SK-N-SH treated with all-trans-retinoic acid at 6 μM for 48 hours (cell line): ENCODE measurements at regions not wholly inside any gene's neighbourhood (a gene's known extent, or its start where the extent isn't known, plus 50 kb on each side); places are given as distances from the start of the nearest gene placed in this dataset.

Experiments used
- ATAC-seq: fragments of 200-7000 bp; cut with Tn5 transposase; 3 replicates; pipeline ENCODE4 v1.9.1; 2020; ENCODE audit warnings: mild to moderate bottlenecking, moderate library complexity
- ARNTL ChIP-seq: fragments of 450-650 bp; formaldehyde crosslinking; IDR thresholded peaks from 2 replicates; pipeline ENCODE4 v1.5.0; 2020; ENCODE audit warnings: low read depth, mild to moderate bottlenecking, moderate library complexity, borderline replicate concordance
- BACH2 ChIP-seq: fragments of 250-450 bp; sonication (Bioruptor Pico); IDR thresholded peaks from 2 replicates; pipeline ENCODE4 v1.9.0; 2021; ENCODE audit warnings: mild to moderate bottlenecking, borderline replicate concordance
- CREB5 ChIP-seq: fragments of 250-450 bp; sonication (Bioruptor Pico); IDR thresholded peaks from 2 replicates; pipeline ENCODE4 v1.5.1; 2020; ENCODE audit warnings: low read depth, mild to moderate bottlenecking, moderate library complexity
- CSDC2 ChIP-seq: fragments of 250-450 bp; sonication (Bioruptor Pico); IDR thresholded peaks from 2 replicates; pipeline ENCODE4 v1.5.0; 2020; ENCODE audit warnings: mild to moderate bottlenecking, moderate library complexity
- ESRRG ChIP-seq: fragments of 250-450 bp; sonication (Bioruptor Pico); IDR thresholded peaks from 2 replicates; pipeline ENCODE4 v1.6.1; 2021; ENCODE audit warnings: mild to moderate bottlenecking
- GLIS3 ChIP-seq: fragments of 250-450 bp; sonication (Bioruptor Pico); IDR thresholded peaks from 2 replicates; pipeline ENCODE4 v1.5.0; 2020; ENCODE audit warnings: mild to moderate bottlenecking, moderate library complexity
- ISL1 ChIP-seq: fragments of 250-450 bp; sonication (Bioruptor Pico); IDR thresholded peaks from 2 replicates; pipeline ENCODE4 v2.1.2; 2022; ENCODE audit warnings: mild to moderate bottlenecking, moderate library complexity
- PATZ1 ChIP-seq: fragments of 250-450 bp; sonication (Bioruptor Pico); IDR thresholded peaks from 2 replicates; pipeline ENCODE4 v1.8.0; 2020; ENCODE audit warnings: mild to moderate bottlenecking, moderate library complexity, borderline replicate concordance
- PPARA ChIP-seq: fragments of 250-450 bp; sonication (Bioruptor Pico); IDR thresholded peaks from 2 replicates; pipeline ENCODE4 v1.5.0; 2020; ENCODE audit warnings: mild to moderate bottlenecking, borderline replicate concordance
- SNAI2 ChIP-seq: fragments of 250-450 bp; sonication (Bioruptor Pico); IDR thresholded peaks from 2 replicates; pipeline ENCODE4 v1.5.0; 2020; ENCODE audit warnings: mild to moderate bottlenecking, moderate library complexity
- TCF4 ChIP-seq: fragments of 250-450 bp; sonication (Bioruptor Pico); IDR thresholded peaks from 2 replicates; pipeline ENCODE4 v1.8.0; 2021; ENCODE audit warnings: mild to moderate bottlenecking, moderate library complexity, borderline replicate concordance
- TOX ChIP-seq: fragments of 250-450 bp; sonication (Bioruptor Pico); IDR thresholded peaks from 2 replicates; pipeline ENCODE4 v1.8.0; 2021; ENCODE audit warnings: mild to moderate bottlenecking, moderate library complexity, borderline replicate concordance
- TSHZ2 ChIP-seq: fragments of 250-450 bp; sonication (Bioruptor Pico); IDR thresholded peaks from 2 replicates; pipeline ENCODE4 v1.5.0; 2020; ENCODE audit warnings: mild to moderate bottlenecking, moderate library complexity
- ZC3H10 ChIP-seq: fragments of 250-450 bp; sonication (Bioruptor Pico); IDR thresholded peaks from 2 replicates; pipeline ENCODE4 v1.5.1; 2021; ENCODE audit warnings: mild to moderate bottlenecking, moderate library complexity
- ZFP3 ChIP-seq: fragments of 250-450 bp; sonication (Bioruptor Pico); IDR thresholded peaks from 2 replicates; pipeline ENCODE4 v1.5.0; 2020; ENCODE audit warnings: mild to moderate bottlenecking, moderate library complexity
- ZFP30 ChIP-seq: fragments of 450-650 bp; formaldehyde crosslinking; IDR thresholded peaks from 2 replicates; pipeline ENCODE4 v1.5.0; 2022; ENCODE audit warnings: mild to moderate bottlenecking, moderate library complexity
- ZNF565 ChIP-seq: fragments of 450-650 bp; formaldehyde crosslinking; conservative IDR thresholded peaks from 2 replicates; pipeline ENCODE4 v1.5.0; 2020; ENCODE audit warnings: low read depth, mild to moderate bottlenecking, moderate library complexity
- ZNF8 ChIP-seq: fragments of 450-650 bp; formaldehyde crosslinking; IDR thresholded peaks from 2 replicates; pipeline ENCODE4 v1.5.0; 2020; ENCODE audit warnings: mild to moderate bottlenecking, moderate library complexity
- TF ChIP-seq, protein P1 (sequence below): fragments of 250-450 bp; sonication (Bioruptor Pico); IDR thresholded peaks from 2 replicates; pipeline ENCODE4 v1.5.1; 2021; ENCODE audit warnings: mild to moderate bottlenecking, moderate library complexity
- TF ChIP-seq, protein P2 (sequence below): fragments of 250-450 bp; sonication (Bioruptor Pico); IDR thresholded peaks from 2 replicates; pipeline ENCODE4 v1.8.0; 2021; ENCODE audit warnings: low read depth, mild to moderate bottlenecking, moderate library complexity, borderline replicate concordance

DNA sequence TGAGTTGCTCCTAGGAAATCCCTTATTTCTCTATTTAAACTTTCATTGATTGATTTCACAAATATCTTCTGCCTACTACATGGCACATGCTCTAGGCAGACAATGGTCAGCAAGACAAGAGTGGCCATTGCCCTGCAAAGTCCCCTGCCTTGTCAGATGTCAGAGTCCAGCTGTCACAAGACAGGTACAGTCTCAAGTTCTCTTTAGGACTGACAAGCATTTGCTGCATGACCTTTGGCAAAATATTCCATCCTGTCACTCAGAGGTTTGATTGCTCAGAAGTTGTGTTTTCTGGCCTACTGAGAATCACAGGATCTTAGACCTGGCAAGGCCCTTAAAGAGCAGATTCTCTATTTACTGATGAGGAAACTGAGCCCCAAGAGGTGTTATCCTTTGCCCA lies 322.3 kb upstream of the NFE2L3 start:
- TF ChIP-seq ESRRG (no peak), ZNF565 (CRISPR knock-in tag) (no peak), GLIS3 (no peak), ARNTL (CRISPR knock-in tag) (no peak), TCF4 (CRISPR knock-in tag) (no peak), ZC3H10 (CRISPR knock-in tag) (no peak), ISL1 (no peak), CSDC2 (CRISPR knock-in tag) (no peak)
- TF ChIP-seq, protein P1, sequence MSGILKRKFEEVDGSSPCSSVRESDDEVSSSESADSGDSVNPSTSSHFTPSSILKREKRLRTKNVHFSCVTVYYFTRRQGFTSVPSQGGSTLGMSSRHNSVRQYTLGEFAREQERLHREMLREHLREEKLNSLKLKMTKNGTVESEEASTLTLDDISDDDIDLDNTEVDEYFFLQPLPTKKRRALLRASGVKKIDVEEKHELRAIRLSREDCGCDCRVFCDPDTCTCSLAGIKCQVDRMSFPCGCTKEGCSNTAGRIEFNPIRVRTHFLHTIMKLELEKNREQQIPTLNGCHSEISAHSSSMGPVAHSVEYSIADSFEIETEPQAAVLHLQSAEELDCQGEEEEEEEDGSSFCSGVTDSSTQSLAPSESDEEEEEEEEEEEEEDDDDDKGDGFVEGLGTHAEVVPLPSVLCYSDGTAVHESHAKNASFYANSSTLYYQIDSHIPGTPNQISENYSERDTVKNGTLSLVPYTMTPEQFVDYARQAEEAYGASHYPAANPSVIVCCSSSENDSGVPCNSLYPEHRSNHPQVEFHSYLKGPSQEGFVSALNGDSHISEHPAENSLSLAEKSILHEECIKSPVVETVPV (CRISPR knock-in tag) = no peak
- TF ChIP-seq, protein P2, sequence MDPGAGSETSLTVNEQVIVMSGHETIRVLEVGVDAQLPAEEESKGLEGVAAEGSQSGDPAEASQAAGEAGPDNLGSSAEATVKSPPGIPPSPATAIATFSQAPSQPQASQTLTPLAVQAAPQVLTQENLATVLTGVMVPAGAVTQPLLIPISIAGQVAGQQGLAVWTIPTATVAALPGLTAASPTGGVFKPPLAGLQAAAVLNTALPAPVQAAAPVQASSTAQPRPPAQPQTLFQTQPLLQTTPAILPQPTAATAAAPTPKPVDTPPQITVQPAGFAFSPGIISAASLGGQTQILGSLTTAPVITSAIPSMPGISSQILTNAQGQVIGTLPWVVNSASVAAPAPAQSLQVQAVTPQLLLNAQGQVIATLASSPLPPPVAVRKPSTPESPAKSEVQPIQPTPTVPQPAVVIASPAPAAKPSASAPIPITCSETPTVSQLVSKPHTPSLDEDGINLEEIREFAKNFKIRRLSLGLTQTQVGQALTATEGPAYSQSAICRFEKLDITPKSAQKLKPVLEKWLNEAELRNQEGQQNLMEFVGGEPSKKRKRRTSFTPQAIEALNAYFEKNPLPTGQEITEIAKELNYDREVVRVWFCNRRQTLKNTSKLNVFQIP (CRISPR knock-in tag) = no peak
- no peak for ATAC-seq

- no peak for ATAC-seq
- TF ChIP-seq, protein P2 (CRISPR knock-in tag) = no peak
- TF ChIP-seq ZNF8 (no peak), ISL1 (no peak), TOX (CRISPR knock-in tag) (no peak), ZFP30 (CRISPR knock-in tag) (no peak), ZFP3 (CRISPR knock-in tag) (no peak), BACH2 (no peak), PATZ1 (no peak), TCF4 (CRISPR knock-in tag) (no peak), CSDC2 (CRISPR knock-in tag) (no peak), SNAI2 (CRISPR knock-in tag) (no peak), CREB5 (CRISPR knock-in tag) (no peak), ZC3H10 (CRISPR knock-in tag) (no peak), PPARA (CRISPR knock-in tag) (no peak)
These were observed 321.8 kb upstream of the NFE2L3 start for GRCh38 chr7:25830215-25830614.

GRCh38 chr7:25831062-25831691 lies 320.8 kb upstream of the NFE2L3 start:
- ATAC-seq = no peak
- TF ChIP-seq ZFP30 (CRISPR knock-in tag) (no peak), TOX (CRISPR knock-in tag) (no peak), TSHZ2 (no peak), TCF4 (CRISPR knock-in tag) (no peak; the same call in 1 of the 2 replicates)
